ENCODE measurements at regions not wholly inside any gene's neighbourhood (a gene's known extent, or its start where the extent isn't known, plus 50 kb on each side); places are given as distances from the start of the nearest gene placed in this dataset.

DNA sequence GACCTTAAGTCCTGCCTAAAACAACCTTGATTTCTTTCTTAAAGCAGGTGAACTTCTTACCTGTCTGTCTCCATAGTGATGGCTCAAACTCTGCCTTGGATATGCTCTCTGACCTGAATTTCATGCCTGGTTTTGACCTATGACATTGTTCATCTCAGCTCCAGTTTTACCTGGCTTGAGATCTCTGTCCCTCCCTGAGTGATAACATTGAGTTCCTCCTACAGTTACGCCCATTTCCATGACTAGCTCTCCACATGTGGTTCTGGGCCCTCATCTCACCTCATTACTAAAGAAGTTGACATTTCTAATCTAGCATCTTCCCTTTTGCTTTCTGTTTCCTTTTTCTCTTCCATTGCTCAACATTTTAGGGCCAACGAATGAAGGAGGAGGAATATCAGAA lies 233.1 kb downstream of the HHIPL2 start:
- H3K27ac ChIP-seq (replicated peaks), result no peak overlapping the region
- intact Hi-C loops (cut with micrococcal nuclease), result no loop called here
- TF ChIP-seq, protein P1, sequence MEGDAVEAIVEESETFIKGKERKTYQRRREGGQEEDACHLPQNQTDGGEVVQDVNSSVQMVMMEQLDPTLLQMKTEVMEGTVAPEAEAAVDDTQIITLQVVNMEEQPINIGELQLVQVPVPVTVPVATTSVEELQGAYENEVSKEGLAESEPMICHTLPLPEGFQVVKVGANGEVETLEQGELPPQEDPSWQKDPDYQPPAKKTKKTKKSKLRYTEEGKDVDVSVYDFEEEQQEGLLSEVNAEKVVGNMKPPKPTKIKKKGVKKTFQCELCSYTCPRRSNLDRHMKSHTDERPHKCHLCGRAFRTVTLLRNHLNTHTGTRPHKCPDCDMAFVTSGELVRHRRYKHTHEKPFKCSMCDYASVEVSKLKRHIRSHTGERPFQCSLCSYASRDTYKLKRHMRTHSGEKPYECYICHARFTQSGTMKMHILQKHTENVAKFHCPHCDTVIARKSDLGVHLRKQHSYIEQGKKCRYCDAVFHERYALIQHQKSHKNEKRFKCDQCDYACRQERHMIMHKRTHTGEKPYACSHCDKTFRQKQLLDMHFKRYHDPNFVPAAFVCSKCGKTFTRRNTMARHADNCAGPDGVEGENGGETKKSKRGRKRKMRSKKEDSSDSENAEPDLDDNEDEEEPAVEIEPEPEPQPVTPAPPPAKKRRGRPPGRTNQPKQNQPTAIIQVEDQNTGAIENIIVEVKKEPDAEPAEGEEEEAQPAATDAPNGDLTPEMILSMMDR (IDR thresholded peaks at IDR 0.05; ENCODE audit: borderline replicate concordance), result no peak
- H3K36me3 ChIP-seq, result no peaks in the 10 kb centered on the region
- H3K9me3 ChIP-seq (replicated peaks), result no peaks in the 10 kb centered on the region
- H3K27me3 ChIP-seq (ENCODE audit: low read depth), result no peaks in the 10 kb centered on the region
- no peak overlapping the region for H3K4me3 ChIP-seq
- H3K4me1 ChIP-seq, result peaks cover 12% of the 10 kb centered on the region
- DNase-seq, result no peak

DNA sequence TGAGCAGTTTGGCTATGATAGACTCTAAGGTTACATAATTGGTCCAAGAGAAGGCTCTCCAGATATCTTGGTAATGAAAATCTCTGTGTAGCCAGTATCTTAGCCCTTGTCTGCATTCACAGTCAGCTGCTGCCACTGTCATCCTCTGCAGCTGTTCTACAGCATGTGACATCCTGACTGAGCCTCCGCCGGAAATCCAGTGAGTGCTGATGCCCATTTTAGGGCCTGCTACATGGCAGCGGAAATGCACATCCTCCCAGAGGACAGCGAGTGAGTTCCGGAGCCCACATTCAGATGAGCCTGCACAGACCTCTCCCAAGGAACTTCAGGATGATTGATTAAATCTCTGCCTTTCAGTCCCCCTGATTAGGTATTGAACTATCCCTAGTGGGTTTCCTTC lies 237.1 kb downstream of the HHIPL2 start:
- Histone ChIP-seq H3K27me3 (ENCODE audit: low read depth) (peaks cover 2% of the 10 kb centered on the region), H3K4me3 (no peak overlapping the region), H3K9me3 (replicated peaks) (no peaks in the 10 kb centered on the region), H3K27ac (replicated peaks) (peak overlapping the region; percentile 44), H3K4me1 (peaks cover 12% of the 10 kb centered on the region), H3K36me3 (no peaks in the 10 kb centered on the region)
- peak; percentile 34 for DNase-seq
- TF ChIP-seq, protein P1 (IDR thresholded peaks at IDR 0.05; ENCODE audit: borderline replicate concordance), result no peak
- intact Hi-C loops (cut with micrococcal nuclease), result no loop called here

DNA sequence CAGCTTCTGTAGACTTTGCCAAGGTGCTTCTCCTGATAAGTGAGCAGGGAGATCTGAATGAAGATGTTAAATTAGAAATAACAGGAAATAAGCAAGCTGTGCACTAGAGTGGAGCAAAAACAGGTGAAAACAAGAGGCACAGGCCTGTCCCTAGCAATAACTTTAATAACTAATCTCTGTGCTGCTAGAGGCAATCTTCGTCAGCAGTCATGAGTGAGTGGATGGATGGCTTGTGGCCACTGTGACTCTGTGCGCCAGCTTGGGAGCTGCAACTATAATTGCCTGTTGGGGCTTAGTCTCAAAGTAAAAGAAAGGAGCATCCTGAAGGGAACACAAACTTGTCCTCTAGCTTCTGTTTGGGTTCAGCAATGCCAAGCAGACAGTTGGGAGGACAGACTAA lies 240.3 kb downstream of the HHIPL2 start:
- Histone ChIP-seq H3K4me1 (peaks cover 12% of the 10 kb centered on the region), H3K27ac (replicated peaks) (no peak overlapping the region), H3K36me3 (no peaks in the 10 kb centered on the region), H3K27me3 (ENCODE audit: low read depth) (peaks cover 3% of the 10 kb centered on the region), H3K4me3 (no peak overlapping the region), H3K9me3 (replicated peaks) (no peaks in the 10 kb centered on the region)
- DNase-seq, result no peak
- TF ChIP-seq, protein P1 (IDR thresholded peaks at IDR 0.05; ENCODE audit: borderline replicate concordance), result no peak
- intact Hi-C loops (cut with micrococcal nuclease), result no loop called here

DNA sequence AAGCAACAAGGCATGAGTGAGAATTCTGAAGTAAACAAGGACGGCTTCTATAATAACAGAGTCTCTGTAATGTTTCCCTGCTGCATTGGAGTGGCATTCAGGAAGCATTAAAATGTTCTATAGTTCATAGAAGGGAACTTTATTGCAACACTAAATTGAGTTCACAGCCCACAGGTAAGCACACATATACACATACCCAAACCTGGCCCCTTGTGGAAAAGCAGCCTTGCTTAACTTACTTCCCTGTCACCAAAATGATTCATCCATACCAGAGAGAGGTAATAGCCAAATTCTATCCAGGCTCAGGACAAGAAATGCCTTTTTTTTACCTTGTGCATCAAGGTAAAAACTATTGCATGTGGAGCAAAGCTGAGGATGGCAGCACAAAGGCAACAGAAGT lies 241.4 kb downstream of the HHIPL2 start:
- intact Hi-C loops (cut with micrococcal nuclease), result no loop called here
- H3K4me3 ChIP-seq, result no peak overlapping the region
- no peak for DNase-seq
- H3K9me3 ChIP-seq (replicated peaks), result no peaks in the 10 kb centered on the region
- H3K36me3 ChIP-seq, result no peaks in the 10 kb centered on the region
- TF ChIP-seq, protein P1 (IDR thresholded peaks at IDR 0.05; ENCODE audit: borderline replicate concordance), result no peak
- H3K4me1 ChIP-seq, result peaks cover 12% of the 10 kb centered on the region
- H3K27ac ChIP-seq (replicated peaks), result no peak overlapping the region
- peaks cover 3% of the 10 kb centered on the region for H3K27me3 ChIP-seq (ENCODE audit: low read depth)

DNA sequence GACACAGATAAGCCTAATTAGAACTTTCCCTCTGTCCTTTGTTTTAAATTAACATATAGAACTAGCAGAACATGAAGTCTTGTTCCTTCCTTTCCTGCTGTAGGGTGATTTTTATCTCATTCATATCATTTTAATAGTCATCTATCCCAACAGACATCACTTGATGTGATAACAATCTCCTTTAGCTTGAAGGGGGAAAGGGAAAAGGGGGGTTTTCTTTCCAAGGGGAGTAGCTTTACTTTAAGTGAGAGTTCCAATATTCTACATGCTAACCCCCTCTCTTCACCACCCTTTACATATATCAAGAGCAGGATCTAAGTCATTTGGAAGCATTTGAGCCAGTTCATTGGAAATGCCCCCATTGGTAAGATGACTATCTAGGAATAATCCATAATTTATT lies 241.9 kb downstream of the HHIPL2 start:
- no peaks in the 10 kb centered on the region for H3K9me3 ChIP-seq (replicated peaks)
- TF ChIP-seq, protein P1 (IDR thresholded peaks at IDR 0.05; ENCODE audit: borderline replicate concordance), result no peak
- peaks cover 3% of the 10 kb centered on the region for H3K27me3 ChIP-seq (ENCODE audit: low read depth)
- DNase-seq, result no peak
- no peaks in the 10 kb centered on the region for H3K36me3 ChIP-seq
- intact Hi-C loops (cut with micrococcal nuclease), result no loop called here
- H3K4me3 ChIP-seq, result no peak overlapping the region
- no peak overlapping the region for H3K27ac ChIP-seq (replicated peaks)
- H3K4me1 ChIP-seq, result peaks cover 9% of the 10 kb centered on the region

DNA sequence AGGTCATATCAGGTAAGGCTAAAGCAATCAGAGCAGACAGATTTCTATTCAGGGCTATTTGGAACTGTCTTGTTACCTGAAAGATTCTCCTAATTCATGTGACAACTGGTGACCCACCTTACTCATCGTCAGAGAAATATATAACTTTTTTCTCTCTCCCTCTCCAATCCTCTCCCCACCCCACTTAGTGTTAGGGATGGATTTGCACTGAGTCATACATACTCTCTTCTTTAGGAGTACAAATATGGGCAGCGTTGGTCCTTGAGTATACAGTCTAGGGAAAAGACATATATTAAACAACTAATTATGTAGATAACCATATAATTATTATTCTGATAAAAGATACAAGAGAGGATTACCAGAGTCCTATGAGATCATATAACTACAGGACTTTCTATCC lies 246.3 kb downstream of the HHIPL2 start:
- no peak for DNase-seq
- Histone ChIP-seq H3K36me3 (no peaks in the 10 kb centered on the region), H3K27ac (replicated peaks) (no peak overlapping the region), H3K27me3 (ENCODE audit: low read depth) (peaks cover 3% of the 10 kb centered on the region), H3K4me1 (no peaks in the 10 kb centered on the region), H3K4me3 (no peak overlapping the region), H3K9me3 (replicated peaks) (peaks cover 16% of the 10 kb centered on the region)
- intact Hi-C loops (cut with micrococcal nuclease), result no loop called here
- TF ChIP-seq, protein P1 (IDR thresholded peaks at IDR 0.05; ENCODE audit: borderline replicate concordance), result no peak
